Embryonic facial prominence (tissue), 1 donor: ENCODE measurements at regions not wholly inside any gene's neighbourhood (a gene's known extent, or its start where the extent isn't known, plus 50 kb on each side); places are given as distances from the start of the nearest gene placed in this dataset.

Experiments used
- DNase-seq: peaks from one replicate; pipeline ENCODE4 v3.0.0-alpha.2; 2016; ENCODE audit errors: extremely low spot score

DNA sequence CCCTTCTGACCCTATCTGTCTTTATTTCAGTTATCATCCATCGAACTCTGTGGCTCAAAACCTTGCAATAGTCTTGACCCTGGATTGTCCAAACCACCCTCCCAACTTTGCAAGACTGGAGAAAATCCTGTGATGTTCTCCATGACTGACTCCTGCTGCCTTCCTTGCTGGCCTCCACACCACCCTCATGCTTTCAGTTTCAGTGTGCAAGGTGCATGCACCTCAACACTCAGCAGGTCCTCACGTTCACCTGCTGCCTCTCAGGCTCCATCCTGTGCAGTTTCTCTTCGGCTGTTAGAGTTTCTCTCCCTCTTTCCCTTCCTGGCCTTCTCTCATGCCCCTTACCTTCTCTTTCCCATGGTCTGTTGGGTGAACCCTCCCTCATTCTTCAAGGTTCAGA lies 59.4 kb upstream of the ASIC2 start:
- no peak for DNase-seq

DNA sequence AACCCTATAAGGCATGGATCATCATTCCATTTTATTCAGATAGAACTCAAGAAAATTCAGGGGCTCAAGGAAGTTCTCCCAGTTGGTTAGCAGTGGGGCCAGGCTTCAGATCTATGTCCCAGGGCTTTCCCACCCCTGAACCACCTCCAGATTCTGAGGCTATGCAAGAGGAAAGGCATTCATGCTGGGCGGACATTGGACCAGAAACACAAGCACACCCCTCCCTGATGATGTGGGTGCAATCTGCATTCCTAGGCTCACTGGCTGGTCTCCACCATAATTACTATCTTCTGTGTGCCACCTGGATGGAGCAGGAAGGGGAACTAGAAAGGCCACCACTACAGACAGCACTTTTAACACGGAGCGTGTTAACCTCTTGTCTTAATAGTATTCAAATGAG lies 63.2 kb upstream of the ASIC2 start:
- no peak for DNase-seq

DNA sequence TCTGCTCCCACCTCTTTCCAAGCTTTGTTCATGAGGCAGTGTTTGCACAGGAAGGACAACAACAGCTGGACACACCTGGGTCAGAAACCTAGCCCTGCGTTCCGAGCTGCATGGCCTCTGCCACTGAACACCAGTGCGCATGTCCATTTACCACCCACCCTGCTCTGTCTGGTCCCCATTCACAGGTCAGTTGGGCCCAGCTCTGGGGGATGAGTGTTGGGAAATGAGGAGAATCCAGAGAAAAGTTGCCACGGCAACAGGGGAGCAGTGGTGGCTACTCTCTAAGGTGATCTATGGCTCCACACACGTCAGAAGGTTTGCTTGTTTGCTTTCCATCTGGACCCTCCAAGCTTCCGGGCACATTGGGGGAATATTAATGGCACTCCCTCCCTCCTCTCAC lies 70.4 kb upstream of the ASIC2 start:
- no peak for DNase-seq

DNA sequence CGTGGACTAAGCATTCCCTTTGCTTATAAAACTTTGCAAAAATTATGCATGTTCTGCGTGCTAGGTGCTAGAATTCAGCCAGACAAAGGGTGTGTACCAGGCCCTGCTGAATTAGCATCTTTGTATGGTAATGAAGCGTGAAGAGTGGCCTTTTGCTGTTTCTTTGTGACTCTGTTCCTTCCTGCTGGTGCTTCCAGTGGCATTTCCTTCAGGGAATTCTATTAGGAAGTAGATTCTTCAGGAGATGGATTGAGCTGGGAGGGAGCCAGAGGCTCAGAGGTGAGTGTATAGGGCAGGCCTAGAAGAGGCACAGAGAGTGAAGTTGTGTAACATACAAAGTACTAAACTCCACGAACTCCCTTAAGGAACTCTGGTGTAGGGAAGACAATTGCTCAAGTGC lies 73.9 kb upstream of the ASIC2 start:
- no peak for DNase-seq

DNA sequence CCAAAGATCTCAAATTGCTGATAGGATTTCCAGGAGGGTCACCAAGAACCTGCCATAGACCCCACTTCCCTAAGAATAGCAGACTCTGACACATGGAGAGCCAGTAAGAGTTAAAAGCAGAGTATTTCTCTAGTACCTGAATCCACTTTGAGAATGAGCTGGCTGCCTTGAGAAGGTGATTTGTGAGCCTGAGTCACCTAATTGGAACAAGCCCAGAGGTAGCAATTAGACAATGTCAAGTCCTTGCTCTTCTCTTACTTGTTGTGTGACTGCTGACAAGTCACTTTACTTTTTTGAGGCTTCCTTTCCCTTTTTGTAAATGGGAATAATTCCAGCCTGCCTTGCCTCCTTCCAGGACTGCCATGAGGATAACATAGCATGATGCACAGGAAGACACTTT lies 76.1 kb upstream of the ASIC2 start:
- no peak for DNase-seq

DNA sequence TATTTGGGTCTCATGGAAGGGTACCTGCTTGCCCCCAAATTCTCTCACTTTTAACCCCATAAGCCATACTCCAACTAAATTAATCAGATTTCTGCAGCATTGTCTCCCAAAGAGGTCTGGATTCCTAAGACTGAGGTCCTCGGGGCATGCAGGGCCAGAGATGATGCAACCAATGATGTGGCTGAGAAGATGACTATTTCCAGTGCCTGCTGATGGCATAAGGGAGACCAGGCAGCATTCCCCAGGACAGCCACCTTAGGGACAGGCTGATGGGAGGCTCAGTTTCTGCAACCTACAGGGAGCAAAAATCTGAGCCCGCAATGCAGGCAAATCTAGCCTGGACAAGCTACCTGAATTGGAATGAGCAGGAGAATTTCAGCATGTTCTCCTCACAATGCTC lies 76.8 kb upstream of the ASIC2 start:
- no peak for DNase-seq

DNA sequence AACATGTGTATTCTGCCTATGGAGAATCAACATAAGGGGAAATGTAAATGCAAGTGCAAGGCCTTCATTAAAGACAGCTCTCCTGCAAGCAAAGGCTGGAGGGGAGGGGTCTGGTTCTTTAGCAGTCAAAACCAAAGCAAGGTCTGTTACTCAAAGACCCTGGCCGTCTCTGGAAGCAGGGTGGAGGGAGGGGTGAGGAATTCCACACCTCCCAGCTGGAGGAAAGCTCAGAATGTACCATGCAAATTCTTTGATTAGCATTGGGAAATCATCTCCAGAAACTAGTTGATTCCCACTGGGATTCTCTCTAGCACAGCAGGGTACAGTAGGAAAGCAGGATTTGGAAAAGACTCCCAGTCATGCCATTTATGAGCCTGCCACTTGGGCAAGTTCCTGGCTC lies 77.3 kb upstream of the ASIC2 start:
- DNase-seq, result no peak

DNA sequence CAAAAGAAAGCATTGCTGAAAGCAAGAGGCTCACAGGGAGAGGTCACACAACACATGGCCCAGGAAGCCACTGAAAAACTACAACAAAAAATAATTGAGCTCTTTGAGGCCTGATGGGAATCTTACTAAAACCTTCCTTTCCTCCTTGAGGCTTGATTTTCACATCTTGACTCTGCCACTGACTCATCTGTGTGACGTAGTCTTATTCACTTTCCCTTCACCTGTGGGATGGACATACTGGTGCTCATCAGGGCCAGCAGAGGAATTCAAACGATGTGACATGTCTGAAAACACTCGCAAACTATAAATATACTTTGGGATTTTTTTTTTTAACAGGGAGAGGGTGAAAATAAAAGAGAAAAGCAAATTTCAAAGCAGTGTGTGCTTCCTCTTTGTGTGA lies 78.3 kb upstream of the ASIC2 start:
- no peak for DNase-seq

DNA sequence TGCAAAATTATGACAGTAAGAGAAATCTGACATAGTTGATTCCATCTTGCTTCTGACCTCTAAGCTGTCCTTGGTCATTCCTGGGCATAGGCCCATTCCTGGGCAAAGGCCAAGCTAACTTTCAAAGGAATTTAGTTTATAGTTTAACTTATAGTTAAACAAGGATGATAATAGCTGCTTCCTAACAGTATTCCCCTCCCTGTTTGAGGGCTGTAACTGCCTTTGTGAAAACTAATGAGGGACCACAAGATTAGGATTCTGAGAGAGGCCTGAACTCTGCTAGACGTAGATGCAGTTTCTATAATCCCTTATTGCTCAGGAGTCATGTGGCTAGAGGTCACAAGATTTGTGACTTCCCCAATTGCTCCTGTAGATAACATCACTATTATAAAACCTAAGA lies 80.2 kb upstream of the ASIC2 start:
- DNase-seq, result no peak

DNA sequence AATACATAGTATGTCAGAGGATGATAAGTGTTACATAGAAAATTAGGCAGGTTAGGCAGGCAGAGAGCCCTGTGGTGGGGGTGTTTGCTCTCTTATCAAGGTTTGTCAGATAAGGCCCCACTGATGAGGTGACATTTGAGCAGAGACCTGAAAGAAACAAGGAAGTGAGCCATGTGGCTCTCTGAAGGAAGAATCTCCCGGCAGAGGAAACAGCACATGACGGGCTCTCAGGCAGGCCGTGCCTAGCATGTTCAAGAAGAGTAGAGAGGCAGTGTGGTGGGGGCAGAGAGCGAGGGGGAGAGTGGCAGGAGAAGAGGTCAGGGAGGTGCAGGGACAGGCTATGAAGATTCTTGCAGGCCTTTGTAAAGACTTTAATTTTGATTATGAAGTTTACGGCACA lies 82.0 kb upstream of the ASIC2 start:
- DNase-seq, result no peak

DNA sequence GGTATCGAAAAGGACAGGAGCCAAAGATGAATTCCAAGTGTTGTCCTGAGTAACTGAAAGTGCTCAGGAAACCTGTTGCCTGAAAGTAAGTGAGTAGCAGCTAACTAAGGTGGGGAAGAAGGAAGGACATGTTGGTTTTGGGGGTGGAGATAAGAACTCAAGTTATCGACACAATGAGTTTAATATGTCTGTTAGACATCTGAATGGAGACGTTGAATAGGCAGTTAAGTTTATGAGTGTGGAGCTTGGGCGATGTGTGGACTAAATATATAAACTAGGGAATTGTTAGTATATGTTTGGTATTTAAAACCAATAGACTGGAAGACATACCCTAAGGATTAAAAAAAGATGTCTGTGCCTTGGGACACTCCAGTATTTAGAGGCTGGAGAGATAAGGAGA lies 82.7 kb upstream of the ASIC2 start:
- no peak for DNase-seq

DNA sequence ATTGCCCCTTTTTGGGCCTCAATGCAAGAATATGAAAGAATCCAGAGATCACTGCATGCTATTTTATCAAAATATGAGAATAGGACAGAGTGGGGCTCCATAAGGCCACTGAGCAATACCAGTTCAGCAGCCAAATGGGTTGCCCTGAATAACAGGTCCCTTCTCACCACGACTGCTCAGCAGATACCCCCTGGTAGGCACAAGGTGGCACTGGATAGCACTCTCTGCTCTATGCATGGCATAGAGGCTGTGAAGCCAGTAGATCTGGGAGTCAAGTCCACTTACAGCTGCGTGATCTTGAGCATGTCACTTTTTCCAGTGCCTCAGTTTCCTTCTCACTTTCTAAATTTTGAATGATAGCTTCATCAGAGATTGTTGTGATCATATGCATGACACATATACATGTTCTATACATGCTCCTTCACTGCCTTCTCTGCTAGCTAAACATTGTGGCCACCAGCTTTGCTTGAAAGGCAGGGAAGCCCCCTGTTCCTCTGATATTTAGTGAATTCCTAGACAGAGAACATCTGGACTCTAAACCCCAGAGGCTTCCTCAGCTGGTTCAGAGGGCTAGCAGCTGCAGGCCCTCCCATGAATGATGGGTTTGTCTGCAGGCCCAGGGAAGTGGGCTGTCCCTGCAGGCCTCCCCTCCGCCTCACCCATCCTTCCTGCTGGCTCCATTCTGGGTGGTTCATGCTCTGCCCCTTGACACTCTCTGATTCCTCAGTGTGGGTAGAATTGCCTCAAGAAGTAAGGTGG lies 84.9 kb upstream of the ASIC2 start:
- DNase-seq, result no peak

DNA sequence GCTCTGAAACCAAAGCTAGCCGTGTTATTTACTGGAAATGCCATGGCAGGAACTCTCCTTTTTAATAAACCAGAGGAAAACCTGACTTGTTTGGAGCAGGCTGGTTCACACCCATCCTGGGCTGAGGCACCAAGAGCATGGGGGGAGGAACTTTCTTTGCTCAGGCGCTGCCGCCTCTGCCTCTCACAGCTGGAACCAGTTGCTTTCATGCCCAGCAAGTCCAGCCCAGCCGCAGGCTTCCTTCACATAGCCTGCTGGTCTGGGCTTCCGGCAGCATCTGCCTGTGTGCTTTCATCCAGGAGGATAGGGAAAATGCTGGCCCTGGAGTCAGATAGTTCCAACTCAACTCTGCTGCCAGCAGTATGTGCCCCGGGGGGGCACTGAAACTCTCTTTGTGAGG lies 88.1 kb upstream of the ASIC2 start:
- DNase-seq, result no peak

DNA sequence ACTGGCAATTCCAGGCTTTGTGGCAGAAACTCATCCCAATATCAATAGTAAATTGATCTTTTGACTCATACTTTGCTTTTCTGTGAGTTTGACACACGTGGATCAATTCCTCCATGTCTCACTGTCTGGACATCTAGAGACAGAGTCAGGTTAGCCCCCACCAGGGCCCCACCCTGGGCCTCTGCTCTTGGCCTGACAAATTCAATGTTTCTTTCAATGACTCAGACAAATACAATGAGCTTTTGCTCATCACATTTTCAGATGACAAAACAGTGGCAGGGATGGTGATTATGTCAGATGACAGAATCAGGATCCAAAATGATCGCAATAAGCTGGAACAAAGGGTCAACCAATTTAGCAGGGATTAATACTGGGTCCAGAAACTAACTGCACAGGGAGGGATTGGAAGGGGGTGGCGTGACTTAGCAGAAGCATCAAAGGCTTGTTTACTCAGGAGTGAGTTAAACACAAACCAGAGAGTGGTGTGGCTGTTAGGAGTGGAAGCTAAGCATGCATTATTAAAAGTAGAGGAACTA lies 90.5 kb upstream of the ASIC2 start:
- no peak for DNase-seq

DNA sequence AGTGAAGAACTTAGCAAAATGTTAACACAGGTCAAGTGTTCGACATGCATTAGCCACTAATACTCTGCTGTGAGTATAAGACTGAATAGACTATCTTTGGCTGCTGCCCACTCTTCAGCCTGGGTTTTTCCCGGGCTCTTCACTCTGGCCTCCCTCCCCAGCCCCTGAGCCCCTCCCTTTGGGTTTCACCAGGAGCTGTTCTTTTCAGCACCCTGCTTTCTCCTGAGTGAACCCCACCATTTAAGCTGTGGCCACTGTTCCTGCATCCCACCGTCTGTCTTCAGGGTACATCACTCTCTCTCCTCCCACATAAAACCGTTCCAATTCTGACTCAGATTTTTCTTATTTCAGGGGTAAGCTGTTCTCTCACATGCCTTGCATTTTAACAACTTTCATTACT lies 92.0 kb upstream of the ASIC2 start:
- no peak for DNase-seq

DNA sequence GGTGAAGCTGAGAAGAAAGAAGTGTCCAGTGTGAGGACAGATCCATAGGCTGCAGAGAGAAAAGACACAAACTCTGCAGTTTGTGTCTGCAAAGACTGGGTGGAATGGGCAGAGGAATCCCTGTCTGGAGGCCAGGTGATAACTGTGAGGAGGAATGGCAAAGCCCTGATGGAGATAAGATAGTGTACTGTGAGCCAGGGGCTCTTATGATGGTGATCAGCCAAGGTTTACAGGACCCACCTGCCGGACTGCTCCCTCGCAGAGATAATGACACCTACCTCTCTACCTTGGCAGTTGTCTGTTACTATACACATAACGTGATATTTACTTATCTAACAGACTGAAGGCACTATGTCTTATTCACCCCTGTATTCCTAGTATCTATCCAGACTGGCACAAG lies 92.6 kb upstream of the ASIC2 start:
- DNase-seq, result no peak

DNA sequence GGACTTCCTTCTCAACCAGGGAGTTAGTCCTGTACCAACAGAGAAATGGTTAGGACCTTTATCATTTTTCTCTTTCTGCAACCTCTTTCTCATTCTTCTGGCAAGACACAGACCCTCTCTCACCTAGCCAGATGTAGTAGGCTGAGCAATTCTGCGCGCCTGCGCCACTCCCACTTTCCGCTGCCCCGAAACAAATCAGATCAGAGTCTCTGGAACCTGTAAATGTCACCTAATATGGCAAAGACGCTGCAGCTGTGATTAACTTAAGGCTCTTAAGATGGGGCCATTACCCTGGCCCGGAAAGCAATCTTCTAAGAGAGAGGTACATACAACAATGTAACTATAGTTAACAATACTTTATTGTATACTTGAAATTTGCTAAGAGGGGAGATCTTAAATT lies 94.3 kb upstream of the ASIC2 start:
- DNase-seq, result no peak

DNA sequence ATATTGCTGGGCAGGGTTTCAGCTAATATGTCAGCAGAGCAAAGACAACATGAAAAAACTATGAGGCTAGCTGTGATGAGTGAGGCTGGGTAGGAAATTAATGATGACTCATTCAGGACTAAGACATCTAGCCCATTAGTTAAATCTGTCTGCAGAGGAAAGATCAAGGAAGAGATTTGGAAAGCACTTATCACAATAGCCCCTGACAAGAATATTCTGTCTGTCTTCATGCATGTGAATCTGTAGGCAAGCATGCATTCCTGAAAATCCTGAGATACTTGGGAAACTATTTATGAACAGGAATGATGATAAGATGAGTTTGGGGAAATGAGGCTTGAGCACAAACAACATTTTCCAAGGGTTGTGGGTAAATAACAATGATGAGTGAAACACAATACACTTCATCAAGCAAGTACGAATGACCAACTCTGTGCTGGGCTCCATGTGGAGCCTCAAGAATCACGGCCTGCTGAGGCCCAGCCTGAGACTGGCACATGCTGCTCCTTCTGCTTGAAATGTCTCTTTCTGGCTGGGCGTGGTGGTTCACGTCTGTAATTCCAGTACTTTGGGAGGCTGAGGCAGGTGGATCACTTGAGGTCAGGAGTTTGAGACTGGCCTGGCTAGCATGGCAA lies 96.5 kb upstream of the ASIC2 start:
- no peak for DNase-seq

DNA sequence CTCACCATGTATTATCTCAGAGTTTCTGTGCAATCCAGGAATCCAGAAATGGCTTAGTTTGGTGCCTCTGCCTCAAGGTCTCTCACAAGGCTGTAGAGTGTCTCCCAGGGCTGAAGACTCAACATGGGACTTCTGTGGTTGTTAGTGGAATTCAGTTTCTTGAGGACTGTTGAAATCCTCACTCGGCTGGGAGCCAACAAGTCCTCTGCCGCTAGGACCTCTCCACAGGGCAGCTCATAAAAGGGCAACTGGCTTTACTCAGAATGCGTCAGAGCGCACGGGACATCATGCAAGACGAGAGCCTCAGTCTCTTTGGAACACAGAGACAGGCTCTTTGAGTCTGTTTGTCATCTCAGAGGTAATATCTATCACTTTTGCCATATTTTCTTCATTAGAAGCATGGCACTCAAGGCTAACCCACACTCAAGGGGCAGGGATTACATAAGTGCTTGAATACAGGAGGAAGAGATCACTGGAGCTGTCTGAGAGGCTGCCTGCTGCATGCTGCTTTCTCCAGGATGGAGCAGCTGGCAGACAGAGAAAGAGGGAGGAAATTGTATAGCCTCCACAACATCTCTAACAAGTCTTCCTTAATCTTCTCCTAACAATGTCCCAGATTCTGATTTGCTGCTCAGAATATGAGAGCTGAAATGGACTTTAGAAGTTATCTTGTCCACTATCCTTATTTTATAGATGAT lies 97.5 kb upstream of the ASIC2 start:
- no peak for DNase-seq

DNA sequence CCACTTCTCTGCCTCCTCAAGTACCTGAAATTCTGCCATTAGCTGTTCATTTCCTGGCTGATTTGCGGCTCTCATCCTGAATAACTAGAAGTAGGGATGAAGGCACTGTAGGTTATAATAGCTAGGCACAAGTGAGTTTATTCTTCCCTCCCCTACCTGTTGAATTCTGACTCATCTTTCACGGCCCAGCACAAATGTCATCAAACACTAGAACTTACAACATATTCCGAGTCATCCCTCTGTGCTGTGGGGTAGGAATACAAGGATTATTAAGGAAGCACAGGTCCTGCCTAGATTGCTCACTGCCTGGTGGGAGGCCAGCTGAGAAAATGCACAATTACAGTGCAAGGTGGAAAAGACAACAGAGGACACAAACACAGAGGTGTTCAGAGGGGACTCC lies 103.7 kb upstream of the ASIC2 start:
- no peak for DNase-seq

DNA sequence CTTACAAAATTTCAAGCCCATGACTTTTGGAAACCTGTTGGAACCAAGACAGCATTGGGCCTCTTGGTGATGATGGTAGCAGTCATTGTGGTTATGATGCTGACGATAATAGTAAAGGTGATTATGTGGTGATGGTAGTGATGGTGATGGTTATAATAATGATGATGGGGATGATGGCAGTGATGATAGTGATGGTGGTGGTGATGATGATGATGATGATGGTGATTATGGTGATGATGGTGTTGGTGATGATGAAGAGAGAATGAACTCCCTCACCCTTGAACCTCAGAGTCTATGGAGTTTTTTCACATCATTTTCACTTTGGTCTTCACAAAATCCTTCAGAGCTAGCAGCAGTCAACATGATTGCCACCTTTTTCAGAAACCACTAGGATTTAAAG lies 105.3 kb upstream of the ASIC2 start:
- no peak for DNase-seq

DNA sequence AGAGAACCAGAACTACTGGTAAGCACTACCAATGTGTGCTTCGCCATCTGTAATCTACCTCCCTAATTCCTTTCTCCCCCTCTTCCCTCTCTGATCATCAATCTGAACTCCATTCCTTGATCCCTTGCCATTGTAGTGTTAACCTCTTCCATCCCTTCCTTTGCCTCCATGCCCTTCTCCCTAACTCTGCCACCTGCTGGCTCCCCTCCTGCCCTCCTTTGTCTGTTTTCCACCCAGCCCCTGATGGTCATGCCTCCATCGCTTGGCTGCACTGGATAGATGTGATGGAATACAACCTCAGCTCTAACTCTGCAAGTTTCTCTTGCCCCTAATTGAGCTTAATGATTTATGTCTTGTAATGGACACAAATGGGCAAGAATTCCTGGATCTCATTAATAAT lies 108.2 kb upstream of the ASIC2 start:
- no peak for DNase-seq

DNA sequence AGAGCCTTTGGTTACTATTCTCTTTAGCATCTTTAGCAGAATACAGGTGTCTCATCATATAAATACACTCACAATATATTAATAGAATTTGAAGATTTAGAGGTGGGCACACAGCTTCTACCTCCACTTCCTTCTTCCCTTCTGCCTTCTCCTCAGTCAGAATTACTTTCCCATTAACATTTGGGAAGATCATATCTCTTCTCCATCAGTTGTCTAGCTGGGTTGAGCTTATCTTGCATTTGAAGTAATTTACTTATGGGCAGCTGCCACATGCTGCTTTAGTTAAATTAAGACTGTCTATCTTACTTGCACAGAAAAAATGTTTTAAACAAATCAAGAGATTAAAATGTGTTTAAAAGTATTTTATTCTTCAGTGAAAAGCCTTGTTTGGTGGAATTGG lies 110.1 kb upstream of the ASIC2 start:
- DNase-seq, result no peak
